ENCODE measurements at regions not wholly inside any gene's neighbourhood (a gene's known extent, or its start where the extent isn't known, plus 50 kb on each side); places are given as distances from the start of the nearest gene placed in this dataset.

GRCh38 chr1:55816456-55817426, 601.6 kb upstream of the USP24 start:
- no peak for TF ChIP-seq CTCF (IDR thresholded peaks at IDR 0.05)
- no peak for TF ChIP-seq POLR2A (IDR thresholded peaks at IDR 0.05)

Data from testis (tissue), 2 donors.